B cell (primary cell): ENCODE measurements at regions not wholly inside any gene's neighbourhood (a gene's known extent, or its start where the extent isn't known, plus 50 kb on each side); places are given as distances from the start of the nearest gene placed in this dataset.

Source experiments
- ATAC-seq: fragments of 200-7000 bp; cut with Tn5 transposase; one replicate; pipeline ENCODE4 v1.10.0; 2021; ENCODE audit warnings: low read depth, mild to moderate bottlenecking, moderate number of reproducible peaks, moderate library complexity
- CTCF ChIA-PET: fragments of 350-600 bp; sonication (Branson Sonifier 250); formaldehyde crosslinking; loops from one replicate; lab custom pipeline; 2021; ENCODE audit warnings: antibody characterized with exemption, inconsistent platforms; lab: Charles Lee
- POLR2A ChIA-PET: fragments of 350-600 bp; sonication (Branson Sonifier 250); formaldehyde crosslinking; loops from one replicate; lab custom pipeline; 2021; ENCODE audit warnings: antibody characterized with exemption; lab: Charles Lee
- DNase-seq: peaks from one replicate; pipeline ENCODE4 v3.0.0; 2013
- H2AFZ ChIP-seq: 2 replicates; pipeline ENCODE4 v1.6.1; 2012; ENCODE audit warnings: mild to moderate bottlenecking, low read depth, low read length; ENCODE audit not compliant: insufficient read depth, poor library complexity, severe bottlenecking
- H3K27ac ChIP-seq, 2 donors: 1 replicate in 1 of 2; 2 replicates in 1 of 2; pipeline ENCODE4 v1.5.1; 2012 to 2013; ENCODE audit warnings: low read length in 2 of 2, mild to moderate bottlenecking in 2 of 2, moderate library complexity in 1 of 2
- H3K27me3 ChIP-seq, 4 experiments: fragments of 200-600 bp in 1 of 4; sonication (generic) in 1 of 4; replicated peaks in 1 of 4; 1 replicate in 2 of 4; 2 replicates in 2 of 4; pipeline versions ENCODE4 v1.6.1 to v1.7.0; 2013 to 2016; ENCODE audit warnings: low read length in 3 of 4, mild to moderate bottlenecking in 2 of 4, mixed read lengths in 1 of 4, moderate library complexity in 1 of 4; ENCODE audit not compliant: insufficient read depth in 4 of 4, control insufficient read depth in 3 of 4; ENCODE audit errors: control extremely low read depth in 1 of 4
- H3K36me3 ChIP-seq, 2 experiments: replicated peaks in 1 of 2; 1 replicate in 1 of 2; 2 replicates in 1 of 2; pipeline versions ENCODE4 v1.6.1 to v1.7.1; 2013; ENCODE audit warnings: low read length in 1 of 2; ENCODE audit not compliant: insufficient read depth in 2 of 2, control insufficient read depth in 1 of 2; ENCODE audit errors: control extremely low read depth in 1 of 2, extremely low read depth in 1 of 2
- H3K4me1 ChIP-seq, 2 donors: fragments of 200-600 bp in 1 of 2; sonication (generic) in 1 of 2; 1 replicate in 1 of 2; 2 replicates in 1 of 2; pipeline versions ENCODE4 v1.5.1 to v1.6.1; 2013 to 2017; ENCODE audit warnings: low read length in 2 of 2; ENCODE audit not compliant: control insufficient read depth in 2 of 2, insufficient read depth in 2 of 2
- H3K4me2 ChIP-seq: replicated peaks from 2 replicates; pipeline ENCODE3; 2012; ENCODE audit warnings: mild to moderate bottlenecking, low read depth, low read length; ENCODE audit not compliant: poor library complexity, severe bottlenecking
- H3K4me3 ChIP-seq, 5 experiments: fragments of 200-600 bp in 1 of 5; sonication (generic) in 1 of 5; 1 replicate in 3 of 5; 2 replicates in 2 of 5; pipeline versions ENCODE4 v1.5.1 to v1.7.0; 2011 to 2016; ENCODE audit warnings: low read length in 4 of 5, mild to moderate bottlenecking in 4 of 5, low read depth in 2 of 5, control low read depth in 1 of 5, moderate library complexity in 1 of 5; ENCODE audit not compliant: insufficient read depth in 1 of 5; ENCODE audit errors: control extremely low read depth in 1 of 5, extremely low read depth in 1 of 5
- H3K79me2 ChIP-seq: fragments of 200-600 bp; sonication (generic); one replicate; pipeline ENCODE4 v1.6.0; 2016; ENCODE audit warnings: low read length; ENCODE audit not compliant: control insufficient read depth, insufficient read depth
- H3K9ac ChIP-seq: fragments of 200-600 bp; sonication (generic); 2 replicates; pipeline ENCODE4 v1.6.1; 2017; ENCODE audit warnings: mild to moderate bottlenecking, low read length, moderate library complexity
- H3K9me3 ChIP-seq, 3 donors: one replicate each; pipeline versions ENCODE4 v1.6.1 to v1.7.1; 2013; ENCODE audit warnings: low read length in 2 of 3; ENCODE audit not compliant: control insufficient read depth in 2 of 3, insufficient read depth in 1 of 3; ENCODE audit errors: control extremely low read depth in 1 of 3
- H4K20me1 ChIP-seq: 2 replicates; pipeline ENCODE4 v1.6.0; 2012; ENCODE audit warnings: mild to moderate bottlenecking, low read length; ENCODE audit not compliant: insufficient read depth, control insufficient read depth, poor library complexity, severe bottlenecking
- H3K27ac Mint-ChIP-seq: one replicate; pipeline ENCODE4 v1.8.0; 2021; ENCODE audit warnings: mixed read lengths
- H3K27me3 Mint-ChIP-seq: one replicate; pipeline ENCODE4 v1.8.0; 2021; ENCODE audit warnings: mixed read lengths
- H3K4me1 Mint-ChIP-seq: one replicate; pipeline ENCODE4 v1.8.0; 2021; ENCODE audit warnings: mixed read lengths
- H3K4me3 Mint-ChIP-seq: one replicate; pipeline ENCODE4 v1.8.0; 2021; ENCODE audit warnings: mixed read lengths
- H3K9me3 Mint-ChIP-seq: one replicate; pipeline ENCODE4 v1.8.0; 2022; ENCODE audit warnings: mixed read lengths; ENCODE audit not compliant: insufficient read depth
- CTCF ChIP-seq: fragments of 200-600 bp; IDR thresholded peaks from one replicate; pipeline ENCODE4 v1.8.0; 2022; ENCODE audit warnings: antibody characterized with exemption, mild to moderate bottlenecking
- EZH2 ChIP-seq: IDR thresholded peaks from 2 replicates; pipeline ENCODE4 v1.6.1; 2012; ENCODE audit warnings: borderline replicate concordance, low read depth, mild to moderate bottlenecking, moderate library complexity, low read length; ENCODE audit not compliant: insufficient read depth, poor library complexity, severe bottlenecking
- WGBS: methylation state at CpG from one replicate; pipeline ENCODE4 v1.1.5; 2013; ENCODE audit warnings: missing lambda C conversion rate; ENCODE audit not compliant: insufficient coverage; 5-methylcytosine and 5-hydroxymethylcytosine counted together
- intact Hi-C: fragments of 100-400 bp; cut with micrococcal nuclease; formaldehyde crosslinking; loops from one replicate; pipeline ENCODE4 v1.10.0; 2022

GRCh38 chr11:59008947-59009346, 69.7 kb downstream of the GLYATL1 start:
- peak overlapping the region in 1 of 2 donors; percentile 70 for H3K27ac ChIP-seq
- no peaks in the 10 kb centered on the region for H3K9me3 Mint-ChIP-seq
- no peak for ATAC-seq
- H3K36me3 ChIP-seq: no peaks in the 10 kb centered on the region
- intact Hi-C loops: no loop called here
- no peak overlapping the region for H3K27ac Mint-ChIP-seq
- H3K9ac ChIP-seq: no peak overlapping the region
- H3K4me2 ChIP-seq: peak overlapping the region; percentile 54
- WGBS: no CpG with 5 or more reads among the region's 1 CpG
- H4K20me1 ChIP-seq: no peaks in the 10 kb centered on the region
- H3K4me1 Mint-ChIP-seq: peaks cover 49% of the 10 kb centered on the region
- H3K4me1 ChIP-seq: peaks cover 38 to 40% of the 10 kb centered on the region in 2 donors
- H3K27me3 Mint-ChIP-seq: no peaks in the 10 kb centered on the region
- POLR2A ChIA-PET: interaction anchor here (1.1 kb wide), 1 partner anchor 19 kb away, joined by 3 read pairs; no protein-coding TSS in a partner anchor
- H2AFZ ChIP-seq: no peak overlapping the region
- no peaks in the 10 kb centered on the region for H3K27me3 ChIP-seq
- H3K79me2 ChIP-seq: no peaks in the 10 kb centered on the region
- no peak overlapping the region for H3K4me3 ChIP-seq
- H3K4me3 Mint-ChIP-seq: peak overlapping the region; percentile 33
- TF ChIP-seq EZH2 (no peak), CTCF (no peak)
- CTCF ChIA-PET: interaction anchor here (1.5 to 2.6 kb wide), 4 partner anchors 9 to 127 kb away, joined by 4 to 7 read pairs (median 6); no protein-coding TSS in a partner anchor
- no peaks in the 10 kb centered on the region for H3K9me3 ChIP-seq
- no peak for DNase-seq

DNA sequence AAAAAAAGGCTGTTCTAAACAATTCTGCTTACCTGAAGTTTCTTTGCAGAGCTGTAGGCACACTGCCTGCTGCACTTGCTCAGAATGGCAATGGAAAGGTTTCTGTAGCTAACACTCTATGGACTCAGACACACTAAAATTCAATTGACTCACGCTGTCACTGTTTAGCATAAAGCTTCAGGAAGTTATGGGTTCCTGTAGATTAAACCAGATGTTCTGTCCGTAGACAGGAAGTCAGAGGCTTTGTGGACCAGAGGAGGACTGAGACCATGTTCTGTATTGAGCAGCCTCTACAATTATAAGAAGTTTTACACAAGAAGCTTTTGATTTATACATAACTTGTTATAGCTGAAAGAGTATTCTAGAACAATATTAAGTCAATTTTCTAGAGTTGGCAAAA, 70.4 kb downstream of the GLYATL1 start:
- CTCF ChIA-PET: interaction anchor here (0.5 to 2.6 kb wide), 5 partner anchors 9 to 1520 kb away, joined by 3 to 7 read pairs (median 4); no protein-coding TSS in a partner anchor
- no CpG with 5 or more reads among the region's 2 CpGs for WGBS
- H2AFZ ChIP-seq: no peak overlapping the region

More for the DNA sequence above, 70.4 kb downstream of the GLYATL1 start:
- Mint-ChIP-seq H3K27ac (peak overlapping the region; percentile 76), H3K4me3 (peak overlapping the region; percentile 41), H3K9me3 (no peaks in the 10 kb centered on the region), H3K27me3 (no peaks in the 10 kb centered on the region), H3K4me1 (peaks cover 50% of the 10 kb centered on the region)
- DNase-seq (peak; percentile 23), ATAC-seq (peak; percentile 51)
- Histone ChIP-seq H3K36me3 (no peaks in the 10 kb centered on the region), H3K9me3 (no peaks in the 10 kb centered on the region), H4K20me1 (no peaks in the 10 kb centered on the region), H3K27ac (peak overlapping the region in 1 of 2 donors; percentile 70), H3K27me3 (no peaks in the 10 kb centered on the region), H3K4me3 (peak overlapping the region in 1 of 5 experiments; percentile 22), H3K4me2 (peak overlapping the region; percentile 54), H3K79me2 (no peaks in the 10 kb centered on the region), H3K9ac (peak overlapping the region; percentile 10), H3K4me1 (peaks cover 38 to 40% of the 10 kb centered on the region in 2 donors)
- no peak for TF ChIP-seq EZH2
- TF ChIP-seq CTCF: no peak
- POLR2A ChIA-PET: interaction anchor here (1.1 kb wide), 1 partner anchor 18 kb away, joined by 3 read pairs; no protein-coding TSS in a partner anchor
- intact Hi-C loops: loop anchor here (5.0 kb wide), 1 partner anchor 43 kb away; no protein-coding TSS in a partner anchor
